HG03571 (cell line): ENCODE measurements at regions not wholly inside any gene's neighbourhood (a gene's known extent, or its start where the extent isn't known, plus 50 kb on each side); places are given as distances from the start of the nearest gene placed in this dataset.
"Not testable (repeated sequence)": the region's sequence is repeated elsewhere in the genome, so short reads cannot be mapped to it uniquely, and the experiment has no call there.

Experiments
- ATAC-seq: cut with Tn5 transposase; IDR thresholded peaks from one replicate; pipeline ENCODE4 v1.9.1; 2021; ENCODE audit not compliant: unreplicated experiment

DNA sequence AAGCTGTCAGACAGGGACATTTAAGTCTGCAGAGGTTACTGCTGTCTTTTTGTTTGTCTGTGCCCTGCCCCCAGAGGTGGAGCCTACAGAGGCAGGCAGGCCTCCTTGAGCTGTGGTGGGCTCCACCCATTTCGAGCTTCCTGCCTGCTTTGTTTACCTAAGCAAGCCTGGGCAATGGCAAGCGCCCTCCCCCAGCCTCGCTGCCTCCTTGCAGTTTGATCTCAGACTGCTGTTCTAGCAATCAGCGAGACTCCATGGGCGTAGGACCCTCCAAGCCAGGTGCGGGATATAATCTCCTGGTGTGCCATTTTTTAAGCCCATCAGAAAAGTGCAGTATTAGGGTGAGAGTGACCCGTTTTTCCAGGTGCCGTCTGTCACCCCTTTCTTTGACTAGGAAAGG is 53.6 kb upstream of the EDA2R start:
- not testable (repeated sequence) for ATAC-seq
